ENCODE measurements at regions not wholly inside any gene's neighbourhood (a gene's known extent, or its start where the extent isn't known, plus 50 kb on each side); places are given as distances from the start of the nearest gene placed in this dataset.

DNA sequence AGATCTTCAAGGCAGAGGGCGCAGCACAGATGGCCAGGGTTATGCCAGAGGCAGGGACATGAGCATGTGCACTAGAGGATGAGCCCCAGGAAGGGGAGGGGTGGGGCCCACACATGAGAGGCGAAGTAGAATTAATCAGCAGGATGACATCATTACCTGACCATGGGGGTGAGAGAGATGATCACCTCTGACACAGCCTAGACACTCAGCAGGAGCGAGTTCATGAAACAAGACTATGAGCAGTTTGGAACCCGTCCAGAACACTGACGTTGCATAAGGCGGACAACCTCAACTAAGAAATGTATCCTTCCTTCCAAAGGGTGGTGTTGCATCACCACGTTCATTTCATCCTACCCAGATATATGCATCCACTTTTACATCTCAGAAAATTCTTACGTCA is 446.7 kb upstream of the TENM3 start:
- TF ChIP-seq POLR2AphosphoS5 (IDR thresholded peaks at IDR 0.05) (no peak), POLR2A (IDR thresholded peaks at IDR 0.05) (no peak), EP300 (IDR thresholded peaks at IDR 0.05) (no peak)
- TF ChIP-seq, protein P1, sequence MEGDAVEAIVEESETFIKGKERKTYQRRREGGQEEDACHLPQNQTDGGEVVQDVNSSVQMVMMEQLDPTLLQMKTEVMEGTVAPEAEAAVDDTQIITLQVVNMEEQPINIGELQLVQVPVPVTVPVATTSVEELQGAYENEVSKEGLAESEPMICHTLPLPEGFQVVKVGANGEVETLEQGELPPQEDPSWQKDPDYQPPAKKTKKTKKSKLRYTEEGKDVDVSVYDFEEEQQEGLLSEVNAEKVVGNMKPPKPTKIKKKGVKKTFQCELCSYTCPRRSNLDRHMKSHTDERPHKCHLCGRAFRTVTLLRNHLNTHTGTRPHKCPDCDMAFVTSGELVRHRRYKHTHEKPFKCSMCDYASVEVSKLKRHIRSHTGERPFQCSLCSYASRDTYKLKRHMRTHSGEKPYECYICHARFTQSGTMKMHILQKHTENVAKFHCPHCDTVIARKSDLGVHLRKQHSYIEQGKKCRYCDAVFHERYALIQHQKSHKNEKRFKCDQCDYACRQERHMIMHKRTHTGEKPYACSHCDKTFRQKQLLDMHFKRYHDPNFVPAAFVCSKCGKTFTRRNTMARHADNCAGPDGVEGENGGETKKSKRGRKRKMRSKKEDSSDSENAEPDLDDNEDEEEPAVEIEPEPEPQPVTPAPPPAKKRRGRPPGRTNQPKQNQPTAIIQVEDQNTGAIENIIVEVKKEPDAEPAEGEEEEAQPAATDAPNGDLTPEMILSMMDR (IDR thresholded peaks at IDR 0.05), result no peak
